GM19468 (cell line): ENCODE measurements at regions not wholly inside any gene's neighbourhood (a gene's known extent, or its start where the extent isn't known, plus 50 kb on each side); places are given as distances from the start of the nearest gene placed in this dataset.

Experiments used
- ATAC-seq: cut with Tn5 transposase; IDR thresholded peaks from one replicate; pipeline ENCODE4 v1.9.1; 2021; ENCODE audit warnings: mild to moderate bottlenecking, moderate library complexity, moderate number of reproducible peaks; ENCODE audit not compliant: unreplicated experiment; ENCODE audit errors: extremely low read depth

DNA sequence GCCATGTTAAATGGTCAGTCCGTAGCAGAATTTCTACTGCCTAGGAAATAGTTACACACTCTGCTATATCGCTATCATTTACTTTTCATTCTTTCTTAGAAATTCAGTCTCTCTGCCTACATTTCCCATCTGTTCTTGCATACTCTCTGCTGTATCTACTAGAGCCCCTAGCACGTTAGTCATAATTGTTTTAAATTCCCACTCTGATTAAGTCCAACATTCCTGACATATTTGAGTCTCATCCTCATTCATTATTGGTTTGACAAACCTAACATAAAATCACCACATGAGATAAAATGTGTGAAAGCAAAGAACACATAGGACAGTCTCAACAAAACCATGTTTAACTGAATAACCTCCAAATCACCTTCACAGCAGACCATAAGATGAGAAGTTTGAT lies 513.6 kb downstream of the PLPP3 start:
- no peak for ATAC-seq

DNA sequence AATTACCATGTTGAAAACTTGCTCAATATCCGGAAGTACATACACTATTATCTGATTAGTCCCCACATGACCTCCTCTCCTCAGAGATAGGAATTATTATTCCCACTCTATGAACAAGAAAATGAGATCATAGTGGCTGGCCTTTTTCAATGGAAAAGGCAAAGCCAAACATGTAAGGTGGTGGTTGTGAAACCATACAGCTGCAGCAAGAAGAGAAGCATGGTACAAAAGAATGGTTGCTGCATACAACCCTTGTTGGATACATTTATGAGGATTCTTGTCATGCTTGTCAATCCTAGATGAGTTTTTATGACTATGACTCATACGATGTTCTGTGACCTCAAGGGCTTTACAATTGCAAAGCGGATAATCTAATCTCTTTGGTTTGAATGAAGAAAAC lies 514.7 kb downstream of the PLPP3 start:
- no peak for ATAC-seq

DNA sequence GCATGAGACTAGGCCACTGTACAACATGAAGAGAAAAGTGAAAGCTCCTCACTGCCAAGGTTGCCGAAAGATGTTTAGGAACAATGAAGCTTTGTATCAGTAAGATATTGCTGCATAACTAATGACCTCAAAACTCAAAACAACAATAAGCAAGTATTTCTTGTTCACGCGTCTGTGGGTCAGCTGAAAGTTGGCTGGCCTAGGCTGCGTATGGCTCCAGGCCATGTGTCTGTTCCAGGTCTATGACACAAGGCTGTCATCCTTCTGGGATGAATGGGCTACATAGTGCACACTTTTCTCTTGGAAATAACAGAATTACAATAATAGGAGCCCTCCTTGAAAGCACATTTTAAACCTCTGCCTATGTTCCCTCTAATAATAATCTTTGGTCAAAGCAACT lies 515.9 kb downstream of the PLPP3 start:
- no peak for ATAC-seq

DNA sequence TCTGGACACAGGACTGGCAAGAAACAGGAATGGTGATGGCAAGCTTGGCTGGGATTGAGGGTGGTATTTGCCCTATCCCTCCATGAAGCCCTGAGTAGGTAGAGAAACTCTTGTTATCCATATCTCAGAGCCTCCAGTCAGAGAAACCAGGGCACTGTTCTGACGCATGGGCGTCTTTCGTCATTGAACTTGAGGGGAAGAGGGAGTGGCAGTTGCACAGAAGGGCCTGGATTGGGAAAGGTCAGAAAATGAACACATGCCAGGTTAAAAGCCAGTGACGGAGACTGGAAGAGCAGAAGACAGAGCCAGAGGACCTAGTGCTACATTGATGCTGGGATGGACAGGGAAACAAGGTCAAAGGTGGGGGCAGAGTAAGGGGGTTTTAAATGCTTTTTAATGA lies 516.7 kb downstream of the PLPP3 start:
- no peak for ATAC-seq

DNA sequence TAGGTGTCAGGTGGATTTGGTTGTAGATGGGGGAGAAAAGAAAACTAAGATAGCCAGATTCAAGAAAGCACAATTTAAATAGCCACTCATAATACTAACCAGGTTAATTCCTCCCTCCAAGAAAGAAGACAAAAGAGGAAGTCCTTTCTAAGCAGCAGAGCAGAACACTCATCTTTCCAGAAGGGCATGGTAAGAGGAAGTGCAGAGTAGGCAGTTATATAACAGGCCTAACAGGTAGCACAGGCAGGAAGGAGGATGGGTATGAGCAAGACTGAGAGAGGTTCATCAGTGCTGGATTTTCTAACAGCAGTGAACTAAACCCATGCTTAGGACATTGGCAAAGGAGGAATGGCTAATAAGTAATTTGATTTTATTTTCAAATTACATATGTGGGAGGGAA lies 517.5 kb downstream of the PLPP3 start:
- ATAC-seq: no peak

DNA sequence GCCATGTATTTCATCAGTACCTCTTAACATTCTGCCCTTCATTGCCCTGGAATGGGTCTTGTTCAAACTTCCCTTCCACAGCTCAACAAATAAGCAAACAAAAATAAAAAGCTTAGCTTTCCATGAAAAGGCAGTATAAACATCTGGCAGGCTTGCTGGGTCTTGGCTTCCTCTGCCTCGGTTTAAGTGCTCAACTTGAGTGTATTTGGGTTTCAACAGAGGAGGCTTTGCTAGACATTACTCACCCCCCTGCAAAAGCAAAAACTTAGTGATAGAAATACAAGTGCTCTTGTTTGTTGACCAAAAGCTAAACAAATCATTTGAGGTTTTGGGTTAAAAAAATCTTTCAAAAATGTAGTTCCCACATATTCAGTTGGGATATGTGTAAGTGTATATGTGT lies 518.5 kb downstream of the PLPP3 start:
- ATAC-seq: no peak

DNA sequence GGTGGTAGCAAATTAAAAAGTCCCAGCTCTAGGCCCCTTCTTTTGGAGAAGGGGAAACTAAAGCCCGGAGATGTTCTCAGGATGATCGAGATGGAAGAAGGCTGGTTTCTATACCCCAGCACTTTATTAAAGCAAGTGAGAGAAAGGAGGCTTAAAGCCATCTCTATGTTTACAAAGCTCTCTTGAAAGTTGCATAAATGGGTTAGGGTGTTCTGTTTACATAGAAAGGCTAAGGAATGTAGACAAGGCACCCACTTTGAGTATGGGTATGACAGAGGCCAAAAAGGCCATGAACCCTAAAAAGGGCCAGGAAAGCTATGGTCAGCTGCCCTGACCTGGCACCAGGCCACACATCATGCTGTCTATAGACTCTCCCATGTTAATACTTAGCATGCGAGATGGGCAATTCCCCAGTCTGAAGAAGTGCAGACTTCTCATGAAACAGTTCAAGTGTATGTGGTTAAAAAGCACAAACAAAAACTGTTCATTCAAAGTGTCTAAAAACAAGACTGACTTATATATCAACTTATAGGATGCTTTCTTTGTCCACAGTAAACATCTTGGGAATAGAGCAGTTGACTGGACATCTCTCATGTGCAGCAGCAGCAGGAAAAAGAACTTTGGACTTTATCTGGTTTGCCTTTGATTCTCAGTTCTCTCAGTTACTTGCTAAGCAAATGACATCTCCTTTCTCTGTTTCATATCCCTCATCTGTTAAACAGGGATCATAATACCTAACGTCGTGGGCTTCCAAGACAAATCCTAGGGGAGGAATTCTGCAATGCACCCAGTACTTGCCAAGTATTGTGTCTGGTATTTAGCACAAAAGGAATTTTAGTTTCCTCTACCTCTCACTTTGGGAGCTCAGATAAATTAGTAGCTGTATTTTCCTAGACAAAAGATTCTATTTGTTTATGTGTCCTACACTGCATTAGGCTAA lies 521.6 kb downstream of the PLPP3 start:
- no peak for ATAC-seq

DNA sequence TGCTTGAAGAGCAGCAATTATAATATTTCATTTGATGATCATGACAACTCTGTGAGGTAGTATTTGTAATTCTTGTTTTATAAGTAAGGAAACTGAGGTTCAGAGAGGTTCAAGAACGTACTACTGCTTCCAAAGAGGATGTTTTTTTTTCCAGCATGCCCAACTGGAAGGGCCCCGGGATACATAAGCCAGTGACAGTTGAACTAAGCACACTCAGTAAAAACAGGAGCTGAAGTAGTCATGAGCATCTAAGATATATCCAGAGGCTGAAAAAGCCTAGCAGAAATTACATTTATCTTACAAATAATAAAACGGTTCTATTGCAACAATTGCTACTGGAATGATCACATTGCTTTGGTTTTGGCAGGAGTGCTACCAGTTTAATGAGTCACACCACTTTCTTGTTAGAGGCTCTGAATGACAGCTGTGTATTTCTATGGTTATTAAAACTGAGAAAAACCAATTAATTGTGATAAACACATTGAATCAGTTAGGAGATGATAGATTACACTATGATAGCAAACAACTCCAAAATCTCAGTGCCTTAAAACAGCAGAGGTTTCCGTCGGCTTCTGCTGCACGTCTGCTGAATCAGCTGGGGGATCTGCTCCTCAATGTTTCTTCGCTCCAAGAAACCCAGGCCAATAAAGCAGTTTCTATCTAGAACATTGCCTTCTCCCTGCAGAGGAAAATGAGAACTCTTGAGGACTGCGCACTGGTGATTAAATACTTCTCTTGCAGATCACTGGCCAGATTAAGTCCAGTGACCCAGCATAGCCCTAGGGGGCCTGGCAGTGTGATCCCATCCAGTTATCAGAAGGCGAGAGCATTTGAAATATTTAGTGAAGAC lies 522.7 kb downstream of the PLPP3 start:
- no peak for ATAC-seq

GRCh38 chr1:56054959-56055358 lies 524.4 kb downstream of the PLPP3 start:
- ATAC-seq: no peak

- ATAC-seq: no peak
Observed at GRCh38 chr1:56052041-56052440, 527.3 kb downstream of the PLPP3 start.

DNA sequence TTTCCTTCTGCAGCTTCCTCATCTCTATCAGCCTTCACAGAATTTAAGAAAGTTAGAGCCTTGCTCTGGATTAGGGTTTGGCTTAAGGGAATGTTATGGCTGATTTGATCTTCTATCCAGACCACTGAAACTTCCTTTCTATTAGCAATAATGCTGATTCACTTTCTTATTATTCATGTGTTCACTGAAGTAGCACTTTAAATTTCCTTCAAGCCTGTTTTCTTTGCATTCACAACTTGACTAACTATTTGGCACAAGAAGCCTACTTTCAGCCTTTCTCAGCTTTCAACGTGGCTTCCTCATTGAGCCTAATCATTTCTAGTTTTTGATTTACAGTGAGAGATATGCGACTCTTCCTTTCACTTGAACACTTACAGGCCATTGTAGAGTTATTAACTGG lies 528.5 kb downstream of the PLPP3 start:
- ATAC-seq: no peak

DNA sequence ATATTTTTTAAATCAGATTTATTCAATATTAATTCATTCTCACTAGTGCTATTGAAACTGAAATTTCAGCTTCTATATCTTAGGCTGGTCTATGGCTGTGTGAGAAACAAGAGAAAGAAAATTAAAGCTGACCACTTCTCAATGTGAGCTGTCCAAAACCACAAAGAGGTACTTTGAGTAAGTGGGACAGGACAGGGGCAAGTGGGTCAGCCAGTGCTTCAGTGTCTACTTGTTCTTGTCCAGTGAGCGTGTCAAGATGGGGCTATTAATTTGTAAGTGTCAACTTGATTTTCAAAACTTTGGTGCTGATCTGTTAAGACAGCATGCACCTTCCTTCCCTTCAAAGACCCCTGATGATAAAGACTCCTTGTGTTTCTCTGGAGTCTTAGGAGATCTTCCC lies 533.9 kb downstream of the PLPP3 start:
- ATAC-seq: no peak

DNA sequence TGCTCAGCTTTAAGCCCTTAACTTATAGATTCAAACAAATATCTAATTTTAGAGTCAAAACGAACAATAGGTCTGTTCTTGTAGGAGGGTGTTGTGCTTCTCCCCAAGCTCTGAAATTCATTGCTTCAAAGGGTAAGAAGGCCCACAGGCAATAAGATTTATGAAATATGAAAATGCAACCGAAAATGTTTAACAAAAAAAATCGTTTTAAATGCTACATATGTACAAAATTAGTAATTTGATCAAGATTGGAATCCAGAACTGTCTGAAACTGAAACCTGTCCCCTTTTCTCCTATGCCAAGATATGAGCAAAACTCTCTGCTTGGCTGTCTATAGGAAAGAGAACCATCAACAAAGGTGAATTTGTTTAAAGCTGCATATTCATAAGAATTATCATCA lies 534.3 kb downstream of the PLPP3 start:
- no peak for ATAC-seq

DNA sequence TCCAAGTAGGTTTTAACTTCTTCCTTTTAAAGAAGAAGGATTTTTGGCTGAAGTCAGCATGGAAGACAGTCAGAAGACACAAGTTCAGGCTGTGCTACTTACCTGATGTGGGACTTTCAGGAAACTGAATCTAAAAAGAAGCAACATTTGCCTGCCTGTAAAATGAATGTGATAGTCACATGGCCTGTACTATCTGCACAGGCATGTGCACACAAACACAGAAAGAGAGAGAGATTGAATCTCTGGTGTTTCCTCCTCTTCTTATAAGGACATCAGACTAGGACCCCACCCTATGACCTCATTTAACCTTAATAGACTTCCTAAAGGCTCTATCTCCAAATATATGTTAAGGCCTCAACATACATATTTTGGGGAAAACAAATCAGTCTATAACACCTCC lies 542.9 kb downstream of the PLPP3 start:
- ATAC-seq: no peak

- ATAC-seq: no peak
Observed at GRCh38 chr1:56034847-56035481, 544.4 kb downstream of the PLPP3 start.

DNA sequence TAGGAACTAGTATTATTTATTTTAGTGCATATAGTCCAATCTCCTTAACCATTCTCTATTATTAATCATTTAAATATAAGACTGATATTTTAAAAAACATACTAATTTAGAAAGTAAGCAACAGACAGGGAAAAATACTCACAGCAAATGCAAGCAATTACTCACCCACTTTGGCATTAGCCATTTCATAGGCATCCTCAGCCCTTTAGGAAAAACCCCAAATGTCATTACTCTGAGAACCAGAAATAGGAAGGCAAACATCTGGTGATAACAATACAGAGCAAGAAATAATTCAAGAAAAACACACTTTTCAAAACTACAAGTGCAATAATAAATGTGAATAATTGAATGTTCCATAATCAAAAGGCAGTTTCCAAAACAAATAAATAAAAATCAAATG lies 545.1 kb downstream of the PLPP3 start:
- ATAC-seq: no peak

GRCh38 chr1:56033321-56034037 lies 545.9 kb downstream of the PLPP3 start:
- no peak for ATAC-seq

DNA sequence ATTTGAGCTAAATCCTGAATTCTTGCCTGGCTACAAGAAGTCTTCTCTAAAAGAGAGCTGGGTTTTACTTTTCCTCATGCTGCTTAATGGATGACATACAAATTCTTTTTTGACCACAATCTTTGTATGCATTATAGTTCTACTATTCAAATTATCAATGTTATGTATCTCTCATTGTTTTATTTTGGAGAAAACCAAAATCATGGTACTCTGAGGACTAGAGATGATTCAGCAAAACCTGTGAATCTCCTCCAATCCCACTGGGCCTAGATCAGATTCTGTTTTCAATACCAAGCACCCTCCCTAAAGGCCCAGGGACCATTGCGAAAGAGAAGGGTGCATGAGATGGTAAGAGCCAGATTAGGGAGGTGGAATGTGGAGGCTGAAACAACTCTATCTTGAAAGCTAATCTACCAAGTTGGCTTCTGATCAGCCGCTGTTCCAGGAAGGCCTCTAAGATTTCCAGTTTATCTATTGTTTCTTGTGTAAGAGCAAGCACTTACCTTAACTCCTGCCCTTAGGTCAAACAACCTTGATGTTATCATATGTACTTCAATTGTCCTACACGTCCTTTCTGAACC lies 547.2 kb downstream of the PLPP3 start:
- ATAC-seq: no peak

GRCh38 chr1:56031001-56031400 lies 548.4 kb downstream of the PLPP3 start:
- ATAC-seq: no peak
